Ovary (tissue), 3 donors: ENCODE measurements at regions not wholly inside any gene's neighbourhood (a gene's known extent, or its start where the extent isn't known, plus 50 kb on each side); places are given as distances from the start of the nearest gene placed in this dataset.

ENCODE experiments used
- EP300 ChIP-seq: sonication (generic); formaldehyde crosslinking; IDR thresholded peaks from one replicate; pipeline ENCODE4 v1.6.1; 2017; ENCODE audit warnings: antibody characterized with exemption
- POLR2A ChIP-seq: fragments of 450-650 bp; IDR thresholded peaks from one replicate; pipeline ENCODE4 v1.6.1; 2017; ENCODE audit warnings: antibody characterized with exemption, mild to moderate bottlenecking, moderate library complexity
- TF ChIP-seq, protein P1 (sequence below), 3 donors: fragments of 450-650 bp in 2 of 3; fragments of 200-600 bp in 1 of 3; IDR thresholded peaks; one replicate each; pipeline versions ENCODE4 v1.5.1 to v1.8.0; 2016 to 2022; ENCODE audit warnings: antibody characterized with exemption in 3 of 3, mild to moderate bottlenecking in 1 of 3
- donor health status: DM: no; HTN: no; CAD: no.

DNA sequence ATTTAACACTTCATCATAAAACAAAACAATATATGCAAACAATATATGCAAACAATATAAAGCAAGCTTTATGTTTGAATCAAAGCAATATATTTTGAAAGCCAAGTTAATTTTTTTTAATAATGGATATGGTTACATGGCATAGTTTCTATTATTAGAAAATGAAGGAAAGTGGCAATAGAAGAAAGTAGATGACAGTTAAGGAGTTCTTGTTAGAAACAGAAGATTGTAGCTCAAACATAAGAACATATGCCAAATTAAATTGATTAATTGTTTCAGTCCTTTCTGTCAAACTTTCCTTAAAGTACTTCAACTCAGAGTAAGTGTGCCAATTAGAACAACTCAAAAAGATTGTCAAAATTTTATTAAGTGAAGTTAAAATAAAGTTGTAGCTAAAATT is 1248.3 kb downstream of the SLC16A7 start:
- TF ChIP-seq, protein P1, sequence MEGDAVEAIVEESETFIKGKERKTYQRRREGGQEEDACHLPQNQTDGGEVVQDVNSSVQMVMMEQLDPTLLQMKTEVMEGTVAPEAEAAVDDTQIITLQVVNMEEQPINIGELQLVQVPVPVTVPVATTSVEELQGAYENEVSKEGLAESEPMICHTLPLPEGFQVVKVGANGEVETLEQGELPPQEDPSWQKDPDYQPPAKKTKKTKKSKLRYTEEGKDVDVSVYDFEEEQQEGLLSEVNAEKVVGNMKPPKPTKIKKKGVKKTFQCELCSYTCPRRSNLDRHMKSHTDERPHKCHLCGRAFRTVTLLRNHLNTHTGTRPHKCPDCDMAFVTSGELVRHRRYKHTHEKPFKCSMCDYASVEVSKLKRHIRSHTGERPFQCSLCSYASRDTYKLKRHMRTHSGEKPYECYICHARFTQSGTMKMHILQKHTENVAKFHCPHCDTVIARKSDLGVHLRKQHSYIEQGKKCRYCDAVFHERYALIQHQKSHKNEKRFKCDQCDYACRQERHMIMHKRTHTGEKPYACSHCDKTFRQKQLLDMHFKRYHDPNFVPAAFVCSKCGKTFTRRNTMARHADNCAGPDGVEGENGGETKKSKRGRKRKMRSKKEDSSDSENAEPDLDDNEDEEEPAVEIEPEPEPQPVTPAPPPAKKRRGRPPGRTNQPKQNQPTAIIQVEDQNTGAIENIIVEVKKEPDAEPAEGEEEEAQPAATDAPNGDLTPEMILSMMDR (IDR thresholded peaks at IDR 0.05) = no peak
- TF ChIP-seq POLR2A (no peak), EP300 (no peak)
